Cardiac muscle cell (in vitro differentiated cells and primary cell): ENCODE measurements at regions not wholly inside any gene's neighbourhood (a gene's known extent, or its start where the extent isn't known, plus 50 kb on each side); places are given as distances from the start of the nearest gene placed in this dataset.

Source experiments
- DNase-seq, 2 donors: peaks; one replicate each; pipeline versions ENCODE4 v3.0.0 to v3.0.0-alpha.2; 2010 to 2017; ENCODE audit warnings: low read depth in 1 of 2, low spot score in 1 of 2
- H3K27ac ChIP-seq: fragments of 200-600 bp; sonication (generic); 2 replicates; pipeline ENCODE4 v1.5.1; 2016
- H3K27me3 ChIP-seq: fragments of 200-600 bp; sonication (generic); 2 replicates; pipeline ENCODE4 v1.6.0; 2016; ENCODE audit warnings: control low read depth
- H3K36me3 ChIP-seq: fragments of 200-600 bp; sonication (generic); 2 replicates; pipeline ENCODE4 v1.5.1; 2016; ENCODE audit warnings: control low read depth
- H3K4me1 ChIP-seq: fragments of 200-600 bp; sonication (generic); 2 replicates; pipeline ENCODE4 v1.8.1; 2017; ENCODE audit warnings: low read depth, mild to moderate bottlenecking, mixed run types
- H3K4me3 ChIP-seq: fragments of 200-600 bp; sonication (generic); 2 replicates; pipeline ENCODE4 v1.5.1; 2016; ENCODE audit warnings: mild to moderate bottlenecking
- H3K9me3 ChIP-seq: fragments of 200-600 bp; sonication (generic); 2 replicates; pipeline ENCODE4 v1.5.1; 2017; ENCODE audit warnings: low read depth, mild to moderate bottlenecking, control low read depth
- TF ChIP-seq, protein P1 (sequence below): IDR thresholded peaks from 2 replicates; pipeline ENCODE4 v1.5.1; 2012; ENCODE audit warnings: low read depth, mild to moderate bottlenecking, low read length

DNA sequence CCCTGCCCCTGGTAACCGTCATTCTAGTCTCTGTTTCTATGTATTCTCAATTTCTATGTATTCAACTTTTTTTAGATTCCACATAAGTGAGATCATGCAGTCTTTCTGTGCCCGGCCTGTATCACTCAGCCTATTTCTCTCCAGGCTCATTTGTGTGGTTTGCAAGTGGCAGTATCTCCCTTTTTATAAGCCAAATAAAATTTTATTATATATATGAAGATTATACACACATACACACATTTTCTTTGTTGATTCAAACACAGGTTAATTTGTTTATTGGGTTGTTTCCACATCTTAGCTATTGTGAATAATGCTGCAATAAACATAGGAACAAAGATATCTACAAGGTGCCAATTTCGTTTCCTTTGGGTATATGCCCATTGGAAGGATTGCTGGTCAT, 571.7 kb downstream of the DHX35 start:
- no peaks in the 10 kb centered on the region for H3K27me3 ChIP-seq
- no peak overlapping the region for H3K27ac ChIP-seq
- no peaks in the 10 kb centered on the region for H3K36me3 ChIP-seq
- no peak overlapping the region for H3K4me3 ChIP-seq
- TF ChIP-seq, protein P1, sequence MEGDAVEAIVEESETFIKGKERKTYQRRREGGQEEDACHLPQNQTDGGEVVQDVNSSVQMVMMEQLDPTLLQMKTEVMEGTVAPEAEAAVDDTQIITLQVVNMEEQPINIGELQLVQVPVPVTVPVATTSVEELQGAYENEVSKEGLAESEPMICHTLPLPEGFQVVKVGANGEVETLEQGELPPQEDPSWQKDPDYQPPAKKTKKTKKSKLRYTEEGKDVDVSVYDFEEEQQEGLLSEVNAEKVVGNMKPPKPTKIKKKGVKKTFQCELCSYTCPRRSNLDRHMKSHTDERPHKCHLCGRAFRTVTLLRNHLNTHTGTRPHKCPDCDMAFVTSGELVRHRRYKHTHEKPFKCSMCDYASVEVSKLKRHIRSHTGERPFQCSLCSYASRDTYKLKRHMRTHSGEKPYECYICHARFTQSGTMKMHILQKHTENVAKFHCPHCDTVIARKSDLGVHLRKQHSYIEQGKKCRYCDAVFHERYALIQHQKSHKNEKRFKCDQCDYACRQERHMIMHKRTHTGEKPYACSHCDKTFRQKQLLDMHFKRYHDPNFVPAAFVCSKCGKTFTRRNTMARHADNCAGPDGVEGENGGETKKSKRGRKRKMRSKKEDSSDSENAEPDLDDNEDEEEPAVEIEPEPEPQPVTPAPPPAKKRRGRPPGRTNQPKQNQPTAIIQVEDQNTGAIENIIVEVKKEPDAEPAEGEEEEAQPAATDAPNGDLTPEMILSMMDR, result no peak
- H3K9me3 ChIP-seq, result no peaks in the 10 kb centered on the region
- no peaks in the 10 kb centered on the region for H3K4me1 ChIP-seq
- no peak for DNase-seq

DNA sequence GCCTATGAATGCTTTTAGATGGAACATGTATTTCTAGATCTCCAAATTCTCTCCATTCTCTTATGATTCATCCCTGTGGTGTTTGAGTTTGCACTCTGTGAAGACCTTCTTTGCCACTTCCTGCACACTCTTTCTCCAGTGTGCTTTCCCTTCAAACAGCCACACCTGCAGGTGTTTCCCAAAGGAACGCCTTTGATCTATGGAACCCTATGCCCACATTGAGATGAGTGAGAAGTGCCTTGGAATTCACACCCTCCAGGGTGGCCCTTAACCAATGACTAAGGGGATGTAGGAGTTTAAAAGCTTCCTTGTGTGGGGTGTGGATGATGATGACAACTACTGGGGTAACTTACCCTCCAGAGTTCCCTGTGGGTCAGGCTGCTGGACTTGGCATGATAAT, 570.1 kb downstream of the DHX35 start:
- H3K4me3 ChIP-seq, result no peak overlapping the region
- H3K27me3 ChIP-seq, result no peaks in the 10 kb centered on the region
- DNase-seq, result no peak
- H3K27ac ChIP-seq, result no peak overlapping the region
- TF ChIP-seq, protein P1, result no peak
- H3K9me3 ChIP-seq, result no peaks in the 10 kb centered on the region
- no peaks in the 10 kb centered on the region for H3K36me3 ChIP-seq
- H3K4me1 ChIP-seq, result no peaks in the 10 kb centered on the region

GRCh38 chr20:39528436-39528835, 566.3 kb downstream of the DHX35 start:
- TF ChIP-seq, protein P1, result no peak
- no peaks in the 10 kb centered on the region for H3K4me1 ChIP-seq
- no peak overlapping the region for H3K27ac ChIP-seq

DNA sequence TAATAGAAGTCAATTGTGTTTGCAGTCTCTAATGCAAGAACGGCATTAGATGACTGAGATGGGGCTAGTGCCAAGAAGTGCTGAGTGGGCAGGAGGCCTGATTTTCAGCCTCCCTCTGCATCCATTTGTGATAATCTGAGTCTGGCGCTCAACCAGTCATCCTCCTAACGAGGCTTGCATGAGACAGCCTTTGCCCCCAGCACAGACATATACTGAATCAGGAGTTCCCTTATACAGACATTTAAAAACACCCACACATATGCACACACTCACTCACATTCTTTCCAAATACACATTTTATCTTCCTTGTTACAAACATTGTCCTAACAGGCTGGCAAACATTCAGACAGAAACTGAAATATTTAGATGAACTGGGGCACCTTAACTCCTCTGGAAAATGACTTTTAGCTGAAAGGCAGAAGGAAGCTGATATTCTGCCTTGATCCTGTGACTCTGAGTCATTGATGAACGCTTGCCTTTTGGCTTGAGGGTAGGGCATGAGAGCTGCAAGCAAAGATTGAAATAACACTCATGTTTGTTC, 562.3 kb downstream of the DHX35 start:
- H3K4me1 ChIP-seq, result no peaks in the 10 kb centered on the region
- H3K36me3 ChIP-seq, result no peaks in the 10 kb centered on the region
- no peak overlapping the region for H3K27ac ChIP-seq
- no peaks in the 10 kb centered on the region for H3K9me3 ChIP-seq
- no peaks in the 10 kb centered on the region for H3K27me3 ChIP-seq
- TF ChIP-seq, protein P1, result no peak
- no peak for DNase-seq
- no peak overlapping the region for H3K4me3 ChIP-seq

More at GRCh38 chr20:39528436-39528835, 566.3 kb downstream of the DHX35 start:
- H3K9me3 ChIP-seq, result no peaks in the 10 kb centered on the region
- no peak for DNase-seq
- H3K4me3 ChIP-seq, result no peak overlapping the region
- H3K36me3 ChIP-seq, result no peaks in the 10 kb centered on the region
- H3K27me3 ChIP-seq, result no peaks in the 10 kb centered on the region

DNA sequence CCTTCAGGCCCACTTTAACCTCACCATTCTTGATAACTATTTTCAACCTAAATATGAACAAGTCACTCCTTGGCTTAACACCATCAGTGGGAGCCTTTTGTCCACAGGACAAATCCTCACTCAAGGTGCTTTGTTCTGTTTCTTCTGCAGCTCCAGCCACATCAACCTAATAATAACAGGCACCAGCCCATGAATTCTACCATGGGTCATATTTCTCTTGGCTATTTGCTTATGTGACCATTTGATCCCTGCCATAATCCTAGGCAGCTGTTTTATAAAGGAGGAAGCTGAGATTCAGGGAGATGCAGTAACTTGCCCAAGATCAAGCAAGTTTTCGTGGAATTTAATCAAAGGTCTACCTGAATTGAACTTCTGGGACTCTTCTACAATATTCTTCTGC, 561.3 kb downstream of the DHX35 start:
- no peaks in the 10 kb centered on the region for H3K27me3 ChIP-seq
- no peaks in the 10 kb centered on the region for H3K36me3 ChIP-seq
- no peaks in the 10 kb centered on the region for H3K9me3 ChIP-seq
- no peak overlapping the region for H3K27ac ChIP-seq
- TF ChIP-seq, protein P1, result no peak
- no peaks in the 10 kb centered on the region for H3K4me1 ChIP-seq
- no peak for DNase-seq
- no peak overlapping the region for H3K4me3 ChIP-seq

- Histone ChIP-seq H3K4me3 (no peak overlapping the region), H3K27me3 (no peaks in the 10 kb centered on the region), H3K4me1 (no peaks in the 10 kb centered on the region), H3K27ac (no peak overlapping the region), H3K9me3 (no peaks in the 10 kb centered on the region), H3K36me3 (no peaks in the 10 kb centered on the region)
- TF ChIP-seq, protein P1, result no peak
- no peak for DNase-seq
Measured at GRCh38 chr20:39518654-39519053, 556.5 kb downstream of the DHX35 start.
